ENCODE measurements at regions not wholly inside any gene's neighbourhood (a gene's known extent, or its start where the extent isn't known, plus 50 kb on each side); places are given as distances from the start of the nearest gene placed in this dataset.

- TF ChIP-seq CTCF (IDR thresholded peaks at IDR 0.05) = no peak
Observed at GRCh38 chr4:114257501-114257900, 278.1 kb upstream of the ARSJ start.

- TF ChIP-seq CTCF (IDR thresholded peaks at IDR 0.05) = no peak
Observed at GRCh38 chr4:114263233-114263632, 283.8 kb upstream of the ARSJ start.

GRCh38 chr4:114264452-114264851 lies 285.0 kb upstream of the ARSJ start:
- TF ChIP-seq CTCF (IDR thresholded peaks at IDR 0.05) = no peak

GRCh38 chr4:114264877-114265291 lies 285.4 kb upstream of the ARSJ start:
- TF ChIP-seq CTCF (IDR thresholded peaks at IDR 0.05) = no peak

GRCh38 chr4:114265342-114265741 lies 285.9 kb upstream of the ARSJ start:
- TF ChIP-seq CTCF (IDR thresholded peaks at IDR 0.05) = no peak

GRCh38 chr4:114267976-114268375 lies 288.5 kb upstream of the ARSJ start:
- TF ChIP-seq CTCF (IDR thresholded peaks at IDR 0.05) = no peak

- TF ChIP-seq CTCF (IDR thresholded peaks at IDR 0.05) = no peak
Observed at GRCh38 chr4:114271031-114271430, 291.6 kb upstream of the ARSJ start.

- no peak for TF ChIP-seq CTCF (IDR thresholded peaks at IDR 0.05)
Observed at GRCh38 chr4:114272226-114272625, 292.8 kb upstream of the ARSJ start.
